Neuronal stem cell (in vitro differentiated cells): ENCODE measurements at regions not wholly inside any gene's neighbourhood (a gene's known extent, or its start where the extent isn't known, plus 50 kb on each side); places are given as distances from the start of the nearest gene placed in this dataset.

ENCODE experiments used
- DNase-seq: peaks from one replicate; pipeline ENCODE4 v3.0.0-alpha.2; 2013; ENCODE audit warnings: low spot score
- H2AFZ ChIP-seq: one replicate; pipeline ENCODE4 v1.6.1; 2013; ENCODE audit warnings: mild to moderate bottlenecking, low read length, inconsistent platforms
- H2AK5ac ChIP-seq: 2 replicates; pipeline ENCODE4 v1.6.1; 2013; ENCODE audit warnings: low read depth, mild to moderate bottlenecking, inconsistent platforms, low read length, moderate library complexity, mixed read lengths
- H2BK120ac ChIP-seq: 2 replicates; pipeline ENCODE4 v1.6.1; 2013; ENCODE audit warnings: low read depth, mild to moderate bottlenecking, inconsistent platforms, low read length, moderate library complexity, mixed read lengths
- H2BK12ac ChIP-seq: one replicate; pipeline ENCODE4 v1.6.1; 2013; ENCODE audit warnings: low read length, inconsistent platforms
- H2BK15ac ChIP-seq: 2 replicates; pipeline ENCODE4 v1.6.1; 2013; ENCODE audit warnings: mild to moderate bottlenecking, low read length, inconsistent platforms, mixed read lengths
- H2BK5ac ChIP-seq: one replicate; pipeline ENCODE4 v1.6.1; 2013; ENCODE audit warnings: inconsistent platforms, mild to moderate bottlenecking, low read length, moderate library complexity
- H3K14ac ChIP-seq: one replicate; pipeline ENCODE4 v1.6.1; 2013; ENCODE audit warnings: low read length, inconsistent platforms
- H3K18ac ChIP-seq: 2 replicates; pipeline ENCODE4 v1.6.1; 2013; ENCODE audit warnings: low read length, inconsistent platforms
- H3K23ac ChIP-seq: 2 replicates; pipeline ENCODE4 v1.6.1; 2013; ENCODE audit warnings: low read depth, mild to moderate bottlenecking, mixed read lengths, low read length, inconsistent platforms; ENCODE audit not compliant: poor library complexity
- H3K27ac ChIP-seq: replicated peaks from 3 replicates; pipeline ENCODE4 v1.5.1; 2013; ENCODE audit warnings: low read length, inconsistent platforms
- H3K27me3 ChIP-seq, 3 experiments: 2 replicates each; pipeline ENCODE4 v1.6.1; 2013; ENCODE audit warnings: low read length in 3 of 3, mild to moderate bottlenecking in 2 of 3, inconsistent platforms in 1 of 3, low read depth in 1 of 3, mixed read lengths in 1 of 3, moderate library complexity in 1 of 3; ENCODE audit not compliant: control insufficient read depth in 3 of 3, insufficient read depth in 3 of 3
- H3K36me3 ChIP-seq, 2 donors: replicated peaks in 1 of 2; 2 replicates each; pipeline ENCODE4 v1.6.1; 2013; ENCODE audit warnings: low read length in 2 of 2; ENCODE audit not compliant: control insufficient read depth in 2 of 2, insufficient read depth in 2 of 2
- H3K4ac ChIP-seq: 2 replicates; pipeline ENCODE4 v1.6.1; 2013; ENCODE audit warnings: inconsistent platforms, mild to moderate bottlenecking, low read length, moderate library complexity
- H3K4me1 ChIP-seq, 2 donors: 1 replicate in 1 of 2; 2 replicates in 1 of 2; pipeline ENCODE4 v1.6.1; 2013; ENCODE audit warnings: low read length in 2 of 2, low read depth in 1 of 2; ENCODE audit not compliant: control insufficient read depth in 2 of 2, insufficient read depth in 1 of 2
- H3K4me2 ChIP-seq: one replicate; pipeline ENCODE4 v1.6.1; 2013; ENCODE audit warnings: mild to moderate bottlenecking, low read length, inconsistent platforms; ENCODE audit not compliant: insufficient read depth, poor library complexity, severe bottlenecking
- H3K4me3 ChIP-seq, 2 donors: 2 replicates each; pipeline ENCODE4 v1.5.1; 2013; ENCODE audit warnings: low read length in 2 of 2, mild to moderate bottlenecking in 2 of 2, inconsistent platforms in 1 of 2, moderate library complexity in 1 of 2
- H3K79me1 ChIP-seq: one replicate; pipeline ENCODE4 v1.6.1; 2013; ENCODE audit warnings: low read depth, mild to moderate bottlenecking, inconsistent platforms, low read length, moderate library complexity
- H3K9ac ChIP-seq: one replicate; pipeline ENCODE4 v1.6.1; 2013; ENCODE audit warnings: mild to moderate bottlenecking, low read depth, low read length, inconsistent platforms; ENCODE audit not compliant: poor library complexity
- H3K9me3 ChIP-seq, 2 donors: replicated peaks in 1 of 2; 2 replicates each; pipeline versions ENCODE3 to v1.6.1; 2013; ENCODE audit warnings: low read length in 2 of 2, mild to moderate bottlenecking in 2 of 2, inconsistent platforms in 1 of 2, low read depth in 1 of 2, mixed read lengths in 1 of 2, moderate library complexity in 1 of 2; ENCODE audit not compliant: control insufficient read depth in 2 of 2, insufficient read depth in 1 of 2
- H4K8ac ChIP-seq: one replicate; pipeline ENCODE4 v1.6.1; 2013; ENCODE audit warnings: low read depth, mild to moderate bottlenecking, inconsistent platforms, low read length, moderate library complexity
- H4K91ac ChIP-seq: one replicate; pipeline ENCODE4 v1.6.1; 2013; ENCODE audit warnings: low read length, low read depth, mild to moderate bottlenecking, inconsistent platforms; ENCODE audit not compliant: poor library complexity
- WGBS, 2 donors: extraction: QIAGEN DNeasy Blood & Tissue Kit; methylation state at CpG; one replicate each; pipeline ENCODE4 v1.1.7; 2013; ENCODE audit warnings: missing lambda C conversion rate in 2 of 2, mixed read lengths in 1 of 2; ENCODE audit not compliant: insufficient read length in 2 of 2, insufficient replicate concordance in 1 of 2; ENCODE audit errors: extremely low coverage in 2 of 2; 5-methylcytosine and 5-hydroxymethylcytosine counted together

DNA sequence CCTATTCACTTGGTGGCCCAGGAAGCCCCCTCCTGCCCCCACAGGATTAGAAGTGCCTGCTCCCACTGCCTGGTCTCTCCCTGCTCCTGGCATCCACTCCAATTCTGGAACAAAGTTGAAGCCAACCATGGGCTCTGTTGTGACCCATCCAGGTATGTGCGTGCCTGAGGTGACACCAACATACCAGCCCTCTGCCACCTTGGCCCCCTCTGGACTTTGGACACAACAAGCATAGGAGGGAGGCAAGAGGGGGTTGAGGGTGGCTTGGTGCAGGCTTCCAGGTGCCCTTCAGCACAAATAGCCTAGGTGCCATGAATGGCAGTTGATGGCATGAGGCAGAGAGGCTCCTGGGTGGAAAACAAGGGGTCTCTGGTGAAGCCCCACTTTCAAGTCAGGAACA lies 600.9 kb downstream of the SI start:
- no peak overlapping the region for H2AFZ ChIP-seq
- H2BK5ac ChIP-seq = no peak overlapping the region
- no peak overlapping the region for H3K23ac ChIP-seq
- H3K79me1 ChIP-seq = no peaks in the 10 kb centered on the region
- H3K27ac ChIP-seq = no peak overlapping the region
- H3K4ac ChIP-seq = no peak overlapping the region
- no peak overlapping the region for H2BK12ac ChIP-seq
- no peak overlapping the region for H3K14ac ChIP-seq
- H3K4me2 ChIP-seq = no peak overlapping the region
- no peak overlapping the region for H4K91ac ChIP-seq
- no peak overlapping the region for H2BK120ac ChIP-seq
- peak overlapping the region; percentile 8 for H3K18ac ChIP-seq
- DNase-seq = no peak
- WGBS, 2 donors = no CpG with 5 or more reads among the region's 1 CpG
- peak overlapping the region; percentile 21 for H2AK5ac ChIP-seq
- H3K4me1 ChIP-seq = no peaks in the 10 kb centered on the region
- H3K9ac ChIP-seq = no peak overlapping the region
- H2BK15ac ChIP-seq = no peak overlapping the region
- no peak overlapping the region for H3K4me3 ChIP-seq
- no peaks in the 10 kb centered on the region for H3K27me3 ChIP-seq
- H4K8ac ChIP-seq = no peak overlapping the region
- H3K9me3 ChIP-seq = no peaks in the 10 kb centered on the region
- no peaks in the 10 kb centered on the region for H3K36me3 ChIP-seq

DNA sequence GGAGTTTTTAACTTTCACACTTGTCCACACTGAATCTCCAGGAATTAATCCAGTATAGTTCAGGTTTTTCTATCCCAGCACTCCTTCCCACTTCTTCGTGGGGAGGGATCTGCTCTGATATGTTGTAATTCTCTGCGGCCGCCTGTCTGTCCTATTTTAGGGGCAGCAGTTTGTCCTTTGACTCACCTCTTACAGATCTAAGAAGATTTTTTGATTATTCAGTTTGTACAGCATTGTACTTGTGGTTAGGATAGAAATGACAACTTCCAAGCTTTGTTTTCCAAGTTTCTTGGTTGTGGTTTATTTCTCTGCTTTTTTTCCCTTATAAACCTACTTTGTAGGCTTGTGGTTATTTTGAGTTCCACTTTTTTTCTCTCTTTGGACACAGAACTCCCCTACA lies 601.7 kb downstream of the SI start:
- Histone ChIP-seq H2BK120ac (no peak overlapping the region), H2BK12ac (no peak overlapping the region), H3K9me3 (no peaks in the 10 kb centered on the region), H2AFZ (no peak overlapping the region), H3K18ac (no peak overlapping the region), H4K8ac (no peak overlapping the region), H3K23ac (no peak overlapping the region), H3K4me2 (no peak overlapping the region), H2BK5ac (no peak overlapping the region), H3K4me1 (no peaks in the 10 kb centered on the region), H3K27me3 (no peaks in the 10 kb centered on the region), H3K79me1 (no peaks in the 10 kb centered on the region), H3K14ac (no peak overlapping the region), H3K36me3 (no peaks in the 10 kb centered on the region), H3K4ac (no peak overlapping the region), H2AK5ac (no peak overlapping the region), H2BK15ac (no peak overlapping the region), H3K27ac (no peak overlapping the region), H3K9ac (no peak overlapping the region), H4K91ac (no peak overlapping the region), H3K4me3 (no peak overlapping the region)
- no CpG with 5 or more reads among the region's 3 CpGs for WGBS, 2 donors
- DNase-seq = no peak

DNA sequence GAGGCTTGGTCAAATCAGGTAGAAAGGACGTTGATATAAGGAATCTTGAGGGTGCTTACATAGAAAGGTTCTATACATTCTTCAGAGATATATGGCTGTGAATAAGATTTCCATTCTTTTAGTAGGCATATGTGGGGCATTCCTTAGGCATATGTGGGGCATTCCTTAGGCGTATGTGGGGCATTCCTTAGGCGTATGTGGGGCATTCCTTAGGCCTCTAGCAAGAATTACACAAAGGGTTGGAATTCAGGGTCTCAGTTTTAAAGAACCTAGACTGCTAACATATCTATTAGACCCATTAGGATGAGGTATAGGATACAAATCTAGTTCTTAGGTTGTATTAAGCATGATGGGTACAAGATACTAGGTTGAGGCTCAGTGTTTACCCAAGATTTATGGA lies 607.8 kb downstream of the SI start:
- H4K91ac ChIP-seq = no peak overlapping the region
- H2AK5ac ChIP-seq = no peak overlapping the region
- H3K9me3 ChIP-seq = no peaks in the 10 kb centered on the region
- no peak overlapping the region for H3K14ac ChIP-seq
- no peak overlapping the region for H3K27ac ChIP-seq
- no peak overlapping the region for H2BK12ac ChIP-seq
- H3K4me1 ChIP-seq = no peaks in the 10 kb centered on the region
- H3K79me1 ChIP-seq = no peaks in the 10 kb centered on the region
- no peak overlapping the region for H3K18ac ChIP-seq
- H3K36me3 ChIP-seq = no peaks in the 10 kb centered on the region
- H2AFZ ChIP-seq = no peak overlapping the region
- H4K8ac ChIP-seq = no peak overlapping the region
- H3K23ac ChIP-seq = no peak overlapping the region
- no peak for DNase-seq
- no peak overlapping the region for H2BK5ac ChIP-seq
- no CpG with 5 or more reads among the region's 3 CpGs for WGBS, 2 donors
- H2BK120ac ChIP-seq = no peak overlapping the region
- no peak overlapping the region for H3K4me2 ChIP-seq
- H3K27me3 ChIP-seq = no peaks in the 10 kb centered on the region
- H2BK15ac ChIP-seq = no peak overlapping the region
- no peak overlapping the region for H3K4ac ChIP-seq
- H3K4me3 ChIP-seq = no peak overlapping the region
- no peak overlapping the region for H3K9ac ChIP-seq

DNA sequence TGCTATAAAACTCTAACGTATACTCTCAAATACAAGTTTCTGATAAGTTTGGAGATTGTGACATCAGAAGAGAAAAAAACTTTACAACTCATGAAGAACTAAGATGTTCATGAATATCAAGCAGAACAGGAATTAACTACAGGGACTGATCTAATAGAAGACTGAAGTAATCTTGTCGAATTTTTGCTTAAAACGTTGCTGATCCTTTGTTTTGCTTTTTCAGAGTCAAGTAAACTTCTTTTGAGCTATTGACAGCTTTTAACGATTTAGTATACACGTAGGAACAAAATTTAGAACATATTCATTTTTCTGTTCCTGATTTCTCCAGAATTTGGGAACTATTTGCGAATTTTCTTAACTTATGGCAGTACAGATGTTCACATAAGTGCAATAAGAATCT lies 610.2 kb downstream of the SI start:
- H3K18ac ChIP-seq = no peak overlapping the region
- no peak overlapping the region for H3K23ac ChIP-seq
- H2BK15ac ChIP-seq = no peak overlapping the region
- H3K9ac ChIP-seq = no peak overlapping the region
- no peak overlapping the region for H2BK120ac ChIP-seq
- no peaks in the 10 kb centered on the region for H3K4me1 ChIP-seq
- no peak for DNase-seq
- H3K36me3 ChIP-seq = no peaks in the 10 kb centered on the region
- no peak overlapping the region for H3K4me2 ChIP-seq
- H4K8ac ChIP-seq = no peak overlapping the region
- H3K27ac ChIP-seq = no peak overlapping the region
- no peak overlapping the region for H2BK12ac ChIP-seq
- H4K91ac ChIP-seq = no peak overlapping the region
- H3K9me3 ChIP-seq = no peaks in the 10 kb centered on the region
- no peak overlapping the region for H3K4me3 ChIP-seq
- H3K79me1 ChIP-seq = no peaks in the 10 kb centered on the region
- H2AFZ ChIP-seq = no peak overlapping the region
- H2AK5ac ChIP-seq = no peak overlapping the region
- no peaks in the 10 kb centered on the region for H3K27me3 ChIP-seq
- no peak overlapping the region for H3K4ac ChIP-seq
- no peak overlapping the region for H2BK5ac ChIP-seq
- no peak overlapping the region for H3K14ac ChIP-seq
- WGBS, 2 donors = no CpG with 5 or more reads among the region's 6 CpGs
